GM23338 (cell line): ENCODE measurements at regions not wholly inside any gene's neighbourhood (a gene's known extent, or its start where the extent isn't known, plus 50 kb on each side); places are given as distances from the start of the nearest gene placed in this dataset.

ENCODE experiments used
- ATAC-seq: fragments of 200-7000 bp; cut with Tn5 transposase; 3 replicates; pipeline ENCODE4 v1.9.1; 2020
- DNase-seq: peaks from one replicate; pipeline ENCODE4 v3.0.0-alpha.2; 2015; ENCODE audit warnings: low spot score
- H2AFZ ChIP-seq: fragments of 200-600 bp; sonication (generic); 2 replicates; pipeline ENCODE4 v1.8.0; 2016; ENCODE audit warnings: antibody characterized with exemption, mild to moderate bottlenecking, moderate library complexity
- H3F3A ChIP-seq: fragments of 200-600 bp; sonication (generic); replicated peaks from 2 replicates; pipeline ENCODE4 v1.8.0; 2017; ENCODE audit warnings: antibody characterized with exemption, mixed run types, low read depth
- H3K27ac ChIP-seq: fragments of 200-600 bp; sonication (generic); 2 replicates; pipeline ENCODE4 v1.6.1; 2016; ENCODE audit warnings: low read depth
- H3K27me3 ChIP-seq: fragments of 200-600 bp; sonication (generic); 2 replicates; pipeline ENCODE4 v1.8.0; 2016; ENCODE audit warnings: mild to moderate bottlenecking, mixed run types, moderate library complexity; ENCODE audit not compliant: insufficient read depth
- H3K36me3 ChIP-seq: fragments of 200-600 bp; sonication (generic); 2 replicates; pipeline ENCODE4 v1.8.0; 2016; ENCODE audit warnings: mild to moderate bottlenecking; ENCODE audit not compliant: insufficient read depth
- H3K4me1 ChIP-seq: fragments of 200-600 bp; sonication (generic); 2 replicates; pipeline ENCODE4 v1.8.0; 2016; ENCODE audit warnings: mild to moderate bottlenecking, moderate library complexity; ENCODE audit not compliant: insufficient read depth
- H3K4me2 ChIP-seq: fragments of 200-600 bp; sonication (generic); 2 replicates; pipeline ENCODE4 v1.7.1; 2017; ENCODE audit warnings: mixed run types
- H3K4me3 ChIP-seq: fragments of 200-600 bp; sonication (generic); 2 replicates; pipeline ENCODE4 v1.6.1; 2016; ENCODE audit warnings: mixed run types
- H3K79me2 ChIP-seq: fragments of 200-600 bp; sonication (generic); replicated peaks from 2 replicates; pipeline ENCODE4 v1.8.0; 2017; ENCODE audit warnings: mild to moderate bottlenecking; ENCODE audit not compliant: insufficient read depth
- H3K9me2 ChIP-seq: fragments of 200-600 bp; sonication (generic); 2 replicates; pipeline ENCODE4 v1.8.0; 2017; ENCODE audit not compliant: insufficient read depth
- H4K20me1 ChIP-seq: fragments of 200-600 bp; sonication (generic); replicated peaks from 2 replicates; pipeline ENCODE4 v1.8.0; 2017; ENCODE audit warnings: mild to moderate bottlenecking; ENCODE audit not compliant: insufficient read depth
- H3K27ac Mint-ChIP-seq: 2 replicates; pipeline ENCODE4 v1.8.0; 2020; ENCODE audit warnings: inconsistent platforms, mild to moderate bottlenecking, moderate library complexity, mixed read lengths
- H3K27me3 Mint-ChIP-seq: 3 replicates; pipeline ENCODE4 v1.8.0; 2022; ENCODE audit warnings: low read depth, mild to moderate bottlenecking, moderate library complexity, mixed read lengths, inconsistent platforms; ENCODE audit not compliant: insufficient read depth, poor library complexity
- H3K36me3 Mint-ChIP-seq: 3 replicates; pipeline ENCODE4 v1.8.0; 2021; ENCODE audit warnings: low read depth, mild to moderate bottlenecking, inconsistent platforms, moderate library complexity, mixed read lengths
- H3K4me1 Mint-ChIP-seq: 3 replicates; pipeline ENCODE4 v1.8.0; 2020; ENCODE audit warnings: mild to moderate bottlenecking, inconsistent platforms, mixed read lengths
- H3K4me3 Mint-ChIP-seq: 3 replicates; pipeline ENCODE4 v1.8.0; 2021; ENCODE audit warnings: moderate library complexity, mild to moderate bottlenecking, inconsistent platforms, mixed read lengths
- H3K9me3 Mint-ChIP-seq: 3 replicates; pipeline ENCODE4 v1.8.0; 2020; ENCODE audit warnings: moderate library complexity, mild to moderate bottlenecking, inconsistent platforms, mixed read lengths
- CREB1 ChIP-seq: fragments of 250-450 bp; sonication (Bioruptor Pico); IDR thresholded peaks from 2 replicates; pipeline ENCODE4 v1.5.0; 2020; ENCODE audit warnings: low read depth, mild to moderate bottlenecking, moderate library complexity
- EZH2 ChIP-seq: fragments of 200-600 bp; sonication (generic); IDR thresholded peaks from one replicate; pipeline ENCODE4 v1.8.0; 2017; ENCODE audit warnings: antibody characterized with exemption, mild to moderate bottlenecking, low read depth; ENCODE audit not compliant: unreplicated experiment
- JUNB ChIP-seq: IDR thresholded peaks from one replicate; pipeline ENCODE4 v1.6.1; 2016; ENCODE audit warnings: antibody characterized with exemption; ENCODE audit not compliant: unreplicated experiment
- NANOG ChIP-seq: IDR thresholded peaks from 2 replicates; pipeline ENCODE4 v1.6.1; 2016; ENCODE audit warnings: antibody characterized with exemption, borderline replicate concordance
- POLR2AphosphoS5 ChIP-seq: IDR thresholded peaks from 2 replicates; pipeline ENCODE4 v1.6.1; 2016; ENCODE audit warnings: antibody characterized with exemption, low read depth
- STAT1 ChIP-seq: IDR thresholded peaks from one replicate; pipeline ENCODE4 v1.6.1; 2016; ENCODE audit warnings: antibody characterized with exemption; ENCODE audit not compliant: unreplicated experiment
- ZNF114 ChIP-seq: fragments of 250-450 bp; sonication (Bioruptor Pico); IDR thresholded peaks from 2 replicates; pipeline ENCODE4 v1.5.0; 2020; ENCODE audit warnings: mild to moderate bottlenecking, moderate library complexity
- ZNF331 ChIP-seq: fragments of 250-450 bp; sonication (Bioruptor Pico); IDR thresholded peaks from 2 replicates; pipeline ENCODE4 v1.5.0; 2020; ENCODE audit warnings: low read depth, mild to moderate bottlenecking, moderate library complexity
- TF ChIP-seq, protein P1 (sequence below), 2 experiments: fragments of 200-600 bp in 1 of 2; sonication (generic) in 1 of 2; conservative IDR thresholded peaks; 2 replicates each; pipeline versions ENCODE4 v1.5.1 to v1.6.1; 2016 to 2017; ENCODE audit warnings: antibody characterized with exemption in 2 of 2, low read depth in 2 of 2, mild to moderate bottlenecking in 2 of 2, moderate library complexity in 1 of 2
- TF ChIP-seq, protein P2 (sequence below): fragments of 250-450 bp; sonication (Bioruptor Pico); IDR thresholded peaks from 2 replicates; pipeline ENCODE4 v1.5.0; 2020; ENCODE audit warnings: mild to moderate bottlenecking, moderate library complexity

DNA sequence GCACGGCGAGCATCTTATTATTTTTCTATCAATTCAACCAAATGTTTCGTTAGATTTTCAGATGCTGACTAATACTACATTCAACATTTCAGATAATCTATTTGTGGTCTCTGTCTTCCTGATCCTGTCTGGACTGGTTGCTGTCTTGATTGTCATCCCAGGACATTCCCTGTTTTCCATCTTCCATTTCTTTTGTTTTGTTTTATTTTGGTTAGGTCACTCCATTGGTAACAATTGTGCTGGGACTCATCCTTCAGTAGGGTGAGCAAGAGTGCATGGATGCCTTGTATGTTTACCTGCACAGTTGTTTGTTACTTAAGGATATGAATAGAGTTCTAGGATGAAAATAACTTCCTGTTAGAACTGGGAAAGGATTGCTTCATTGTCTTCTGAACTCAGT lies 55.9 kb upstream of the ACYP2 start:
- H3K9me3 Mint-ChIP-seq: peaks cover 26% of the 10 kb centered on the region
- H3K27ac Mint-ChIP-seq: no peak overlapping the region
- Histone ChIP-seq H3K4me2 (no peak overlapping the region), H3F3A (no peaks in the 10 kb centered on the region), H3K4me3 (no peak overlapping the region), H2AFZ (no peak overlapping the region), H3K27me3 (no peaks in the 10 kb centered on the region), H3K4me1 (no peaks in the 10 kb centered on the region), H3K36me3 (no peaks in the 10 kb centered on the region), H3K9me2 (peaks cover 3% of the 10 kb centered on the region; the same call in 1 of the 2 replicates), H3K79me2 (no peaks in the 10 kb centered on the region), H4K20me1 (no peaks in the 10 kb centered on the region), H3K27ac (no peak overlapping the region)
- no peaks in the 10 kb centered on the region for H3K4me1 Mint-ChIP-seq
- no peak for TF ChIP-seq STAT1
- TF ChIP-seq, protein P1, sequence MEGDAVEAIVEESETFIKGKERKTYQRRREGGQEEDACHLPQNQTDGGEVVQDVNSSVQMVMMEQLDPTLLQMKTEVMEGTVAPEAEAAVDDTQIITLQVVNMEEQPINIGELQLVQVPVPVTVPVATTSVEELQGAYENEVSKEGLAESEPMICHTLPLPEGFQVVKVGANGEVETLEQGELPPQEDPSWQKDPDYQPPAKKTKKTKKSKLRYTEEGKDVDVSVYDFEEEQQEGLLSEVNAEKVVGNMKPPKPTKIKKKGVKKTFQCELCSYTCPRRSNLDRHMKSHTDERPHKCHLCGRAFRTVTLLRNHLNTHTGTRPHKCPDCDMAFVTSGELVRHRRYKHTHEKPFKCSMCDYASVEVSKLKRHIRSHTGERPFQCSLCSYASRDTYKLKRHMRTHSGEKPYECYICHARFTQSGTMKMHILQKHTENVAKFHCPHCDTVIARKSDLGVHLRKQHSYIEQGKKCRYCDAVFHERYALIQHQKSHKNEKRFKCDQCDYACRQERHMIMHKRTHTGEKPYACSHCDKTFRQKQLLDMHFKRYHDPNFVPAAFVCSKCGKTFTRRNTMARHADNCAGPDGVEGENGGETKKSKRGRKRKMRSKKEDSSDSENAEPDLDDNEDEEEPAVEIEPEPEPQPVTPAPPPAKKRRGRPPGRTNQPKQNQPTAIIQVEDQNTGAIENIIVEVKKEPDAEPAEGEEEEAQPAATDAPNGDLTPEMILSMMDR (conservative IDR thresholded peaks at IDR 0.05; ENCODE audit: low read depth in 2 of 2): no peak
- TF ChIP-seq ZNF114 (CRISPR knock-in tag): no peak
- TF ChIP-seq, protein P2, sequence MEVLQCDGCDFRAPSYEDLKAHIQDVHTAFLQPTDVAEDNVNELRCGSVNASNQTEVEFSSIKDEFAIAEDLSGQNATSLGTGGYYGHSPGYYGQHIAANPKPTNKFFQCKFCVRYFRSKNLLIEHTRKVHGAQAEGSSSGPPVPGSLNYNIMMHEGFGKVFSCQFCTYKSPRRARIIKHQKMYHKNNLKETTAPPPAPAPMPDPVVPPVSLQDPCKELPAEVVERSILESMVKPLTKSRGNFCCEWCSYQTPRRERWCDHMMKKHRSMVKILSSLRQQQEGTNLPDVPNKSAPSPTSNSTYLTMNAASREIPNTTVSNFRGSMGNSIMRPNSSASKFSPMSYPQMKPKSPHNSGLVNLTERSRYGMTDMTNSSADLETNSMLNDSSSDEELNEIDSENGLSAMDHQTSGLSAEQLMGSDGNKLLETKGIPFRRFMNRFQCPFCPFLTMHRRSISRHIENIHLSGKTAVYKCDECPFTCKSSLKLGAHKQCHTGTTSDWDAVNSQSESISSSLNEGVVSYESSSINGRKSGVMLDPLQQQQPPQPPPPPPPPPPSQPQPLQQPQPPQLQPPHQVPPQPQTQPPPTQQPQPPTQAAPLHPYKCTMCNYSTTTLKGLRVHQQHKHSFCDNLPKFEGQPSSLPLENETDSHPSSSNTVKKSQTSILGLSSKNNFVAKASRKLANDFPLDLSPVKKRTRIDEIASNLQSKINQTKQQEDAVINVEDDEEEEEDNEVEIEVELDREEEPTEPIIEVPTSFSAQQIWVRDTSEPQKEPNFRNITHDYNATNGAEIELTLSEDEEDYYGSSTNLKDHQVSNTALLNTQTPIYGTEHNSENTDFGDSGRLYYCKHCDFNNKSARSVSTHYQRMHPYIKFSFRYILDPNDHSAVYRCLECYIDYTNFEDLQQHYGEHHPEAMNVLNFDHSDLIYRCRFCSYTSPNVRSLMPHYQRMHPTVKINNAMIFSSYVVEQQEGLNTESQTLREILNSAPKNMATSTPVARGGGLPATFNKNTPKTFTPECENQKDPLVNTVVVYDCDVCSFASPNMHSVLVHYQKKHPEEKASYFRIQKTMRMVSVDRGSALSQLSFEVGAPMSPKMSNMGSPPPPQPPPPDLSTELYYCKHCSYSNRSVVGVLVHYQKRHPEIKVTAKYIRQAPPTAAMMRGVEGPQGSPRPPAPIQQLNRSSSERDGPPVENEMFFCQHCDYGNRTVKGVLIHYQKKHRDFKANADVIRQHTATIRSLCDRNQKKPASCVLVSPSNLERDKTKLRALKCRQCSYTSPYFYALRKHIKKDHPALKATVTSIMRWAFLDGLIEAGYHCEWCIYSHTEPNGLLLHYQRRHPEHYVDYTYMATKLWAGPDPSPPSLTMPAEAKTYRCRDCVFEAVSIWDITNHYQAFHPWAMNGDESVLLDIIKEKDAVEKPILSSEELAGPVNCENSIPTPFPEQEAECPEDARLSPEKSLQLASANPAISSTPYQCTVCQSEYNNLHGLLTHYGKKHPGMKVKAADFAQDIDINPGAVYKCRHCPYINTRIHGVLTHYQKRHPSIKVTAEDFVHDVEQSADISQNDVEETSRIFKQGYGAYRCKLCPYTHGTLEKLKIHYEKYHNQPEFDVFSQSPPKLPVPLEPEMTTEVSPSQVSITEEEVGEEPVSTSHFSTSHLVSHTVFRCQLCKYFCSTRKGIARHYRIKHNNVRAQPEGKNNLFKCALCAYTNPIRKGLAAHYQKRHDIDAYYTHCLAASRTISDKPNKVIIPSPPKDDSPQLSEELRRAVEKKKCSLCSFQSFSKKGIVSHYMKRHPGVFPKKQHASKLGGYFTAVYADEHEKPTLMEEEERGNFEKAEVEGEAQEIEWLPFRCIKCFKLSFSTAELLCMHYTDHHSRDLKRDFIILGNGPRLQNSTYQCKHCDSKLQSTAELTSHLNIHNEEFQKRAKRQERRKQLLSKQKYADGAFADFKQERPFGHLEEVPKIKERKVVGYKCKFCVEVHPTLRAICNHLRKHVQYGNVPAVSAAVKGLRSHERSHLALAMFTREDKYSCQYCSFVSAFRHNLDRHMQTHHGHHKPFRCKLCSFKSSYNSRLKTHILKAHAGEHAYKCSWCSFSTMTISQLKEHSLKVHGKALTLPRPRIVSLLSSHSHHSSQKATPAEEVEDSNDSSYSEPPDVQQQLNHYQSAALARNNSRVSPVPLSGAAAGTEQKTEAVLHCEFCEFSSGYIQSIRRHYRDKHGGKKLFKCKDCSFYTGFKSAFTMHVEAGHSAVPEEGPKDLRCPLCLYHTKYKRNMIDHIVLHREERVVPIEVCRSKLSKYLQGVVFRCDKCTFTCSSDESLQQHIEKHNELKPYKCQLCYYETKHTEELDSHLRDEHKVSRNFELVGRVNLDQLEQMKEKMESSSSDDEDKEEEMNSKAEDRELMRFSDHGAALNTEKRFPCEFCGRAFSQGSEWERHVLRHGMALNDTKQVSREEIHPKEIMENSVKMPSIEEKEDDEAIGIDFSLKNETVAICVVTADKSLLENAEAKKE (CRISPR knock-in tag): no peak
- no peak for TF ChIP-seq CREB1 (CRISPR knock-in tag)
- TF ChIP-seq EZH2: no peak
- TF ChIP-seq NANOG: no peak
- no peak for TF ChIP-seq JUNB
- TF ChIP-seq ZNF331 (CRISPR knock-in tag): no peak
- TF ChIP-seq POLR2AphosphoS5: no peak
- peaks cover 14% of the 10 kb centered on the region for H3K36me3 Mint-ChIP-seq
- no peak overlapping the region for H3K4me3 Mint-ChIP-seq
- H3K27me3 Mint-ChIP-seq: no peaks in the 10 kb centered on the region
- no peak for DNase-seq
- no peak for ATAC-seq
